Globus pallidus (tissue), 1 donor: ENCODE measurements at regions not wholly inside any gene's neighbourhood (a gene's known extent, or its start where the extent isn't known, plus 50 kb on each side); places are given as distances from the start of the nearest gene placed in this dataset.

ENCODE experiments used
- DNase-seq: peaks from one replicate; pipeline ENCODE4 v3.0.0-alpha.2; 2015; ENCODE audit warnings: low spot score

- no peak for DNase-seq
These were observed 189.1 kb downstream of the CRPPA start for GRCh38 chr7:16232273-16232672.

GRCh38 chr7:16223963-16224707 is 197.2 kb downstream of the CRPPA start:
- DNase-seq = no peak

GRCh38 chr7:16212610-16213009 is 208.7 kb downstream of the CRPPA start:
- no peak for DNase-seq

GRCh38 chr7:16212032-16212431 is 209.3 kb downstream of the CRPPA start:
- DNase-seq = no peak

- DNase-seq = no peak
These were observed 209.9 kb downstream of the CRPPA start for GRCh38 chr7:16211402-16211925.

- no peak for DNase-seq
These were observed 211.2 kb downstream of the CRPPA start for GRCh38 chr7:16210171-16210570.

GRCh38 chr7:16207321-16207720 is 214.0 kb downstream of the CRPPA start:
- DNase-seq = no peak

GRCh38 chr7:16205466-16205865 is 215.9 kb downstream of the CRPPA start:
- DNase-seq = no peak

- no peak for DNase-seq
These were observed 216.4 kb downstream of the CRPPA start for GRCh38 chr7:16204953-16205352.

GRCh38 chr7:16203065-16203464 is 218.3 kb downstream of the CRPPA start:
- DNase-seq = no peak

GRCh38 chr7:16202303-16202702 is 219.0 kb downstream of the CRPPA start:
- no peak for DNase-seq

GRCh38 chr7:16200591-16200990 is 220.7 kb downstream of the CRPPA start:
- DNase-seq = no peak

- no peak for DNase-seq
These were observed 227.7 kb downstream of the CRPPA start for GRCh38 chr7:16193631-16194030.

- no peak for DNase-seq
These were observed 232.2 kb downstream of the CRPPA start for GRCh38 chr7:16189026-16189715.

- DNase-seq = no peak
These were observed 234.2 kb downstream of the CRPPA start for GRCh38 chr7:16187131-16187530.

- no peak for DNase-seq
These were observed 242.8 kb downstream of the CRPPA start for GRCh38 chr7:16178585-16178984.

- DNase-seq = no peak
These were observed 243.2 kb downstream of the CRPPA start for GRCh38 chr7:16178092-16178491.

GRCh38 chr7:16174253-16174652 is 247.1 kb downstream of the CRPPA start:
- no peak for DNase-seq

GRCh38 chr7:16172366-16172765 is 249.0 kb downstream of the CRPPA start:
- DNase-seq = no peak

GRCh38 chr7:16171928-16172327 is 249.4 kb downstream of the CRPPA start:
- no peak for DNase-seq

- no peak for DNase-seq
These were observed 250.7 kb downstream of the CRPPA start for GRCh38 chr7:16170671-16171070.

GRCh38 chr7:16169537-16169936 is 251.8 kb downstream of the CRPPA start:
- DNase-seq = no peak

GRCh38 chr7:16167526-16167925 is 253.8 kb downstream of the CRPPA start:
- DNase-seq = no peak
